Fibroblast of lung (primary cell): ENCODE measurements at regions not wholly inside any gene's neighbourhood (a gene's known extent, or its start where the extent isn't known, plus 50 kb on each side); places are given as distances from the start of the nearest gene placed in this dataset.

Experiments used
- EZH2 ChIP-seq: IDR thresholded peaks from 2 replicates; pipeline ENCODE4 v1.5.1; 2012; ENCODE audit warnings: low read length, control low read depth, mild to moderate bottlenecking; ENCODE audit errors: missing control alignments
- TF ChIP-seq, protein P1 (sequence below), 2 donors: IDR thresholded peaks in 1 of 2; conservative IDR thresholded peaks in 1 of 2; 1 replicate in 1 of 2; 2 replicates in 1 of 2; pipeline ENCODE4 v1.5.1; 2011 to 2012; ENCODE audit warnings: low read length in 2 of 2, control low read depth in 1 of 2, inconsistent platforms in 1 of 2, low read depth in 1 of 2, mild to moderate bottlenecking in 1 of 2

DNA sequence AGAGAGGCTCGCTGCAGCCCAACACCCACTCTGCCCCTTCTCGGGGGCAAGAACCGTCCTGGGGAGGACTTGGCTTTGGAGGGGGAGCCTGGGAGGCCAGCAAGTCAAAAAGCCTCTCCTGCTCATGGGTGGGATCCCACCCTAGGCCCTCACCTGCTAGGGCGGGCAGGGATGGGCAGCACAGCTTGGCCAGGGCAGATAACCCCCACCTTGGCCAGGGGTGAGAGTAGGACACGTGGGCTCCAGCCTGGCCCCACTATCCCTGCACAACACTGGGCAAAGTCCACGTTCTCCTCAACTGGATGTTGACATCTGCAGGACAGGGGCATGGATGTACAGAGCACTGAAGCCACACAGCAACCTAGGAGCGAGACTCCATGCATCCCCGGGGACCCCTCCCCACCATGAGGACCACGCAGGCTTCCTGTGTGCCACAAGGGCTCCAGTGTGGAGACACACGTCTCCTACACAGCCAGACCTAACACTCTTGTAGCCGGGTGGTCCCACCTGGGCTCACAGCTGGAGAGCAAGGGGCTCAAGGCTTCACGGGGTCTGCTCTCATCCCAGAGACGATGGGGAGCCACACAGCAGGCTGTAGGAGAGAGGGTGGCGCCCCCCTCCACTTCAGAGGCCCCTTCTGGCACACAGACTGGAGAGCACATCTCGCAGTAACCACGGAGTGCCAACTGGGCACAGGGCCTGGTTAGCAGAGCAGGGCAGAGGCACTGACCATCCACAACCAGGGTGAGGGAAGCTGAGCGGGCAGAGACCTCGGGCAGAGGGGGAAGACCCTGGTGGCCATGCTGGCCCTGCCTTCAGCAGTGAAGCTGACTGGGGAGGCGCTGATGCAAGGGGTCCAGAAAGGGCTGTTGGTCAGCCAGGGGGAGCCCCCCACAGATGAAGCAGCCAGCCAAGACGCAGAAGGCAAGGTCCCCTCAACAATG, 171.1 kb downstream of the CRYBB2 start:
- TF ChIP-seq EZH2 = no peak
- TF ChIP-seq, protein P1, sequence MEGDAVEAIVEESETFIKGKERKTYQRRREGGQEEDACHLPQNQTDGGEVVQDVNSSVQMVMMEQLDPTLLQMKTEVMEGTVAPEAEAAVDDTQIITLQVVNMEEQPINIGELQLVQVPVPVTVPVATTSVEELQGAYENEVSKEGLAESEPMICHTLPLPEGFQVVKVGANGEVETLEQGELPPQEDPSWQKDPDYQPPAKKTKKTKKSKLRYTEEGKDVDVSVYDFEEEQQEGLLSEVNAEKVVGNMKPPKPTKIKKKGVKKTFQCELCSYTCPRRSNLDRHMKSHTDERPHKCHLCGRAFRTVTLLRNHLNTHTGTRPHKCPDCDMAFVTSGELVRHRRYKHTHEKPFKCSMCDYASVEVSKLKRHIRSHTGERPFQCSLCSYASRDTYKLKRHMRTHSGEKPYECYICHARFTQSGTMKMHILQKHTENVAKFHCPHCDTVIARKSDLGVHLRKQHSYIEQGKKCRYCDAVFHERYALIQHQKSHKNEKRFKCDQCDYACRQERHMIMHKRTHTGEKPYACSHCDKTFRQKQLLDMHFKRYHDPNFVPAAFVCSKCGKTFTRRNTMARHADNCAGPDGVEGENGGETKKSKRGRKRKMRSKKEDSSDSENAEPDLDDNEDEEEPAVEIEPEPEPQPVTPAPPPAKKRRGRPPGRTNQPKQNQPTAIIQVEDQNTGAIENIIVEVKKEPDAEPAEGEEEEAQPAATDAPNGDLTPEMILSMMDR (conservative IDR thresholded peaks at IDR 0.05 in 1 of 2, IDR thresholded peaks at IDR 0.05 in 1 of 2; ENCODE audit: low read depth in 1 of 2, low read length in 2 of 2) = no peak
